ENCODE measurements at regions not wholly inside any gene's neighbourhood (a gene's known extent, or its start where the extent isn't known, plus 50 kb on each side); places are given as distances from the start of the nearest gene placed in this dataset.

- peak; percentile 4 to 40 for DNase-seq
- H3K4me3 ChIP-seq (ENCODE audit: low read length) = no peak overlapping the region
- no peaks in the 10 kb centered on the region for H3K36me3 ChIP-seq (ENCODE audit: control insufficient read depth, insufficient read depth, low read length)
- H3K9me3 ChIP-seq (ENCODE audit: control insufficient read depth, low read depth, low read length) = peaks cover 1% of the 10 kb centered on the region
- no peaks in the 10 kb centered on the region for H3K27me3 ChIP-seq (ENCODE audit: control insufficient read depth, insufficient read depth, low read length)
- peaks cover 14% of the 10 kb centered on the region for H3K4me1 ChIP-seq (ENCODE audit: control insufficient read depth, insufficient read depth, low read length)
- no peak overlapping the region for H3K27ac ChIP-seq (ENCODE audit: low read length)
- no CpG with 5 or more reads among the region's 3 CpGs for WGBS (ENCODE audit: insufficient coverage, low lambda C conversion rate)
Observed at GRCh38 chr20:1060985-1061384, 57.4 kb upstream of the PSMF1 start.

DNA sequence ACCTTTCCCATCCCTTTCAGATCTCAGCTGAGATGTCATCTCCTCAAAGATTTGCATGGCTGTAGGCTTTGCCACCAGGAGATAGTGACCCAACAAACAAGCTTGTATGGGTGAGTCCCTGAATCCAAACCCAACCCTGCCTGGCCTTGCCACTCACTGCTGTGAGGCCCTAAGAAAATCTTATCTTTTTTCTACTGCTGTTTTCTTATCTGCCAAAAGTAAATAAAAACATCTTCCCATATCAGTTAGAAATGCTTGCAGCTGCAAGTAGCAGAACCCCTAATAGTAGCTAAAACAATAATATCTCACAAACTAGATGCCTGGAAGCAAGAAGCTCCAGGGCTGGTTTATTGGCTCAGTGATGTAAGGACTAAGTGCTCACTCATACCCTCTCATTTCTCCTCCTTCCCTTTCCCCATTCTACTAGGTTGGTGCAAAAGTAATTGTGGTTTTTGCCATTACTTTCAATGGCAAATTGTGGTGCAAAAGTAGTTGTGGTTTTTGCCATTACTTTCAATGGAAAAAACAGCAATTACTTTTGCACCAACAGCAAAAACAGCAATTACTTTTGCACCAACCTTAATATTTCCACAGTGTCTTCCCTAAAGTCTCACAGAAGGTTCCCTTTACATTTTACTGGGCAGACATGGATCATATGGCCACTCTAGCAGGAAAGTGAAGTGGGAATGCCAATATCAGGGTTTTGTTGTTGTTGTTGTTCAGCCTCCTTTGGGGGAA, 56.7 kb upstream of the PSMF1 start:
- H3K27me3 ChIP-seq (ENCODE audit: control insufficient read depth, insufficient read depth, low read length) = no peaks in the 10 kb centered on the region
- H3K27ac ChIP-seq (ENCODE audit: low read length) = no peak overlapping the region
- H3K4me3 ChIP-seq (ENCODE audit: low read length) = no peak overlapping the region
- peaks cover 4% of the 10 kb centered on the region for H3K9me3 ChIP-seq (ENCODE audit: control insufficient read depth, low read depth, low read length)
- peaks cover 14% of the 10 kb centered on the region for H3K4me1 ChIP-seq (ENCODE audit: control insufficient read depth, insufficient read depth, low read length)
- peak in 1 of 2 donors; percentile 3 for DNase-seq
- no peaks in the 10 kb centered on the region for H3K36me3 ChIP-seq (ENCODE audit: control insufficient read depth, insufficient read depth, low read length)

- peaks cover 4% of the 10 kb centered on the region for H3K9me3 ChIP-seq (ENCODE audit: control insufficient read depth, low read depth, low read length)
- no peak overlapping the region for H3K4me3 ChIP-seq (ENCODE audit: low read length)
- H3K36me3 ChIP-seq (ENCODE audit: control insufficient read depth, insufficient read depth, low read length) = no peaks in the 10 kb centered on the region
- peaks cover 14% of the 10 kb centered on the region for H3K4me1 ChIP-seq (ENCODE audit: control insufficient read depth, insufficient read depth, low read length)
- no CpG with 5 or more reads among the region's 6 CpGs for WGBS (ENCODE audit: insufficient coverage, low lambda C conversion rate)
- H3K27me3 ChIP-seq (ENCODE audit: control insufficient read depth, insufficient read depth, low read length) = no peaks in the 10 kb centered on the region
- peak; percentile 43 to 80 for DNase-seq
- H3K27ac ChIP-seq (ENCODE audit: low read length) = no peak overlapping the region
Observed at GRCh38 chr20:1062334-1063010, 55.9 kb upstream of the PSMF1 start.
